Mucosa of descending colon (tissue), 3 donors: ENCODE measurements at regions not wholly inside any gene's neighbourhood (a gene's known extent, or its start where the extent isn't known, plus 50 kb on each side); places are given as distances from the start of the nearest gene placed in this dataset.

Source experiments
- ATAC-seq: fragments of 200-7000 bp; cut with Tn5 transposase; one replicate; pipeline ENCODE4 v1.9.1; 2020; ENCODE audit warnings: mild to moderate bottlenecking, moderate library complexity
- DNase-seq, 3 donors: peaks; one replicate each; pipeline ENCODE4 v3.0.0-alpha.2; 2020
- H3K36me3 ChIP-seq: fragments of 200-600 bp; one replicate; pipeline ENCODE4 v1.8.0; 2021; ENCODE audit warnings: low read depth, mild to moderate bottlenecking
- H3K4me1 ChIP-seq: fragments of 200-600 bp; one replicate; pipeline ENCODE4 v1.8.0; 2021; ENCODE audit warnings: low read depth, mild to moderate bottlenecking
- H3K4me3 ChIP-seq: fragments of 200-600 bp; one replicate; pipeline ENCODE4 v1.8.0; 2021; ENCODE audit warnings: mild to moderate bottlenecking
- H3K9me3 ChIP-seq: fragments of 200-600 bp; one replicate; pipeline ENCODE4 v1.8.0; 2021; ENCODE audit warnings: mild to moderate bottlenecking
- CTCF ChIP-seq: fragments of 200-600 bp; IDR thresholded peaks from one replicate; pipeline ENCODE4 v1.8.0; 2022; ENCODE audit warnings: antibody characterized with exemption, mild to moderate bottlenecking
- intact Hi-C, 2 donors: fragments of 100-400 bp; cut with DNase I in 1 of 2; cut with micrococcal nuclease in 1 of 2; formaldehyde crosslinking; loops; one replicate each; pipeline versions ENCODE4 v1.11.0 to v1.11.1; 2022; cut with DNase I, micrococcal nuclease
- donor health status: DM: no; HTN: no; CAD: no; lungs with moderate emphysema.
- donor health status: DM: no; HTN: no; CAD: no.
- donor health status: DM: no; HTN: yes; CAD: no.

GRCh38 chr11:103668859-103669258 lies 367.6 kb upstream of the DDI1 start:
- Histone ChIP-seq H3K9me3 (no peaks in the 10 kb centered on the region), H3K4me3 (no peak overlapping the region), H3K4me1 (no peaks in the 10 kb centered on the region), H3K36me3 (no peaks in the 10 kb centered on the region)
- intact Hi-C loops, result no loop called here
- no peak for ATAC-seq
- no peak for TF ChIP-seq CTCF
- no peak for DNase-seq

- Histone ChIP-seq H3K9me3 (no peaks in the 10 kb centered on the region), H3K4me3 (no peak overlapping the region), H3K4me1 (no peaks in the 10 kb centered on the region), H3K36me3 (no peaks in the 10 kb centered on the region)
- intact Hi-C loops, result no loop called here
- no peak for DNase-seq
- no peak for ATAC-seq
- TF ChIP-seq CTCF, result no peak
Observed at GRCh38 chr11:103671143-103671651, 365.2 kb upstream of the DDI1 start.

- no peaks in the 10 kb centered on the region for H3K9me3 ChIP-seq
- H3K4me3 ChIP-seq, result no peak overlapping the region
- H3K36me3 ChIP-seq, result no peaks in the 10 kb centered on the region
- intact Hi-C loops, result no loop called here
- TF ChIP-seq CTCF, result no peak
- ATAC-seq (no peak), DNase-seq (no peak)
- H3K4me1 ChIP-seq, result no peaks in the 10 kb centered on the region
Observed at GRCh38 chr11:103673773-103674172, 362.7 kb upstream of the DDI1 start.

- intact Hi-C loops, result no loop called here
- Histone ChIP-seq H3K36me3 (no peaks in the 10 kb centered on the region), H3K9me3 (no peaks in the 10 kb centered on the region), H3K4me1 (no peaks in the 10 kb centered on the region), H3K4me3 (no peak overlapping the region)
- TF ChIP-seq CTCF, result no peak
- no peak for ATAC-seq
- no peak for DNase-seq
Observed at GRCh38 chr11:103676413-103676812, 360.0 kb upstream of the DDI1 start.

- Histone ChIP-seq H3K9me3 (no peaks in the 10 kb centered on the region), H3K4me3 (no peak overlapping the region), H3K36me3 (no peaks in the 10 kb centered on the region), H3K4me1 (peaks cover 4% of the 10 kb centered on the region)
- ATAC-seq (no peak), DNase-seq (no peak)
- intact Hi-C loops, result loop anchor here in 1 of 2 donors (10.0 kb wide), 1 partner anchor 444 kb away; no protein-coding TSS in a partner anchor
- no peak for TF ChIP-seq CTCF
Observed at GRCh38 chr11:103680826-103681225, 355.6 kb upstream of the DDI1 start.

GRCh38 chr11:103681855-103682254 lies 354.6 kb upstream of the DDI1 start:
- Histone ChIP-seq H3K4me1 (peaks cover 4% of the 10 kb centered on the region), H3K9me3 (no peaks in the 10 kb centered on the region), H3K36me3 (no peaks in the 10 kb centered on the region), H3K4me3 (no peak overlapping the region)
- no peak for TF ChIP-seq CTCF
- intact Hi-C loops, result loop anchor here in 1 of 2 donors (10.0 kb wide), 1 partner anchor 443 kb away; no protein-coding TSS in a partner anchor
- ATAC-seq (no peak), DNase-seq (no peak)
